HEK293 (cell line): ENCODE measurements at regions not wholly inside any gene's neighbourhood (a gene's known extent, or its start where the extent isn't known, plus 50 kb on each side); places are given as distances from the start of the nearest gene placed in this dataset.

Source experiments
- ZFHX2 ChIP-seq: fragments of 450-650 bp; formaldehyde crosslinking; conservative IDR thresholded peaks from 2 replicates; pipeline ENCODE4 v1.5.1; 2016; ENCODE audit warnings: missing biosample characterization, missing genetic modification characterization
- ZNF16 ChIP-seq: fragments of 450-650 bp; formaldehyde crosslinking; IDR thresholded peaks from 2 replicates; pipeline ENCODE4 v1.5.1; 2016; ENCODE audit warnings: low read depth, missing biosample characterization, missing genetic modification characterization
- TF ChIP-seq, protein P1 (sequence below): fragments of 450-650 bp; formaldehyde crosslinking; IDR thresholded peaks from 2 replicates; pipeline ENCODE4 v1.5.1; 2016; ENCODE audit warnings: missing biosample characterization, missing genetic modification characterization

- TF ChIP-seq ZFHX2 (tag by site-specific recombination) (no peak), ZNF16 (tag by site-specific recombination) (no peak)
- TF ChIP-seq, protein P1, sequence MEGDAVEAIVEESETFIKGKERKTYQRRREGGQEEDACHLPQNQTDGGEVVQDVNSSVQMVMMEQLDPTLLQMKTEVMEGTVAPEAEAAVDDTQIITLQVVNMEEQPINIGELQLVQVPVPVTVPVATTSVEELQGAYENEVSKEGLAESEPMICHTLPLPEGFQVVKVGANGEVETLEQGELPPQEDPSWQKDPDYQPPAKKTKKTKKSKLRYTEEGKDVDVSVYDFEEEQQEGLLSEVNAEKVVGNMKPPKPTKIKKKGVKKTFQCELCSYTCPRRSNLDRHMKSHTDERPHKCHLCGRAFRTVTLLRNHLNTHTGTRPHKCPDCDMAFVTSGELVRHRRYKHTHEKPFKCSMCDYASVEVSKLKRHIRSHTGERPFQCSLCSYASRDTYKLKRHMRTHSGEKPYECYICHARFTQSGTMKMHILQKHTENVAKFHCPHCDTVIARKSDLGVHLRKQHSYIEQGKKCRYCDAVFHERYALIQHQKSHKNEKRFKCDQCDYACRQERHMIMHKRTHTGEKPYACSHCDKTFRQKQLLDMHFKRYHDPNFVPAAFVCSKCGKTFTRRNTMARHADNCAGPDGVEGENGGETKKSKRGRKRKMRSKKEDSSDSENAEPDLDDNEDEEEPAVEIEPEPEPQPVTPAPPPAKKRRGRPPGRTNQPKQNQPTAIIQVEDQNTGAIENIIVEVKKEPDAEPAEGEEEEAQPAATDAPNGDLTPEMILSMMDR (tag by site-specific recombination): no peak
Measured at GRCh38 chr5:125313555-125313954, 567.1 kb upstream of the ZNF608 start.
